Adrenal gland (tissue), 5 donors: ENCODE measurements at regions not wholly inside any gene's neighbourhood (a gene's known extent, or its start where the extent isn't known, plus 50 kb on each side); places are given as distances from the start of the nearest gene placed in this dataset.

Source experiments
- CTCF ChIP-seq, 6 experiments: fragments of 450-650 bp in 4 of 6; fragments of 200-600 bp in 2 of 6; sonication (generic) in 1 of 6; IDR thresholded peaks; 1 replicate in 5 of 6; 2 replicates in 1 of 6; pipeline versions ENCODE4 v1.5.1 to v1.8.0; 2016 to 2021; ENCODE audit warnings: antibody characterized with exemption in 6 of 6, mild to moderate bottlenecking in 2 of 6, moderate library complexity in 1 of 6
- POLR2A ChIP-seq, 2 donors: fragments of 450-650 bp; IDR thresholded peaks; one replicate each; pipeline ENCODE4 v1.6.1; 2017; ENCODE audit warnings: antibody characterized with exemption in 2 of 2, mild to moderate bottlenecking in 2 of 2, moderate library complexity in 1 of 2
- donor health status: DM: no; HTN: no; CAD: no.

DNA sequence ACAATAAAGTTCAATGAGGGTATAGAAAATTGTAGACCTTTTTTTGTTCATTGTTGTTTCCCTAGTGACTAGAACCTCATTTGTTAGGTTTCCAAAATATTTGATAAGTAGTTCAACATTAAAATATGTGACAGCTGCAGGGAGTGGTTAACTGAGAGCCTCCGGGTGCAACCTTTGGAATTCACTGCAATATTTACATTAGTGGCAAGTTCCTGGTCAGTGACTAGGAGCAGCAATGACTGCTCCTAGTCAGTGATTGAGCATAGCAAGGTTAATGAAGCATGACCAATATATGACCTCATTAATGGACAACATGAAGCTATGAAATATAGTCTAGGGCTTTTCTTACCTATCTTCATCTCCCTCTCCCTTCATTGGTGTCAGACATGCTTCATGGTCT is 65.8 kb upstream of the FAM47A start:
- TF ChIP-seq POLR2A (IDR thresholded peaks at IDR 0.05): no peak
- TF ChIP-seq CTCF (IDR thresholded peaks at IDR 0.05): no peak
